ENCODE measurements at regions not wholly inside any gene's neighbourhood (a gene's known extent, or its start where the extent isn't known, plus 50 kb on each side); places are given as distances from the start of the nearest gene placed in this dataset.
A peak's percentile ranks its signal among the peaks of the same experiment; 100 is the strongest.

DNA sequence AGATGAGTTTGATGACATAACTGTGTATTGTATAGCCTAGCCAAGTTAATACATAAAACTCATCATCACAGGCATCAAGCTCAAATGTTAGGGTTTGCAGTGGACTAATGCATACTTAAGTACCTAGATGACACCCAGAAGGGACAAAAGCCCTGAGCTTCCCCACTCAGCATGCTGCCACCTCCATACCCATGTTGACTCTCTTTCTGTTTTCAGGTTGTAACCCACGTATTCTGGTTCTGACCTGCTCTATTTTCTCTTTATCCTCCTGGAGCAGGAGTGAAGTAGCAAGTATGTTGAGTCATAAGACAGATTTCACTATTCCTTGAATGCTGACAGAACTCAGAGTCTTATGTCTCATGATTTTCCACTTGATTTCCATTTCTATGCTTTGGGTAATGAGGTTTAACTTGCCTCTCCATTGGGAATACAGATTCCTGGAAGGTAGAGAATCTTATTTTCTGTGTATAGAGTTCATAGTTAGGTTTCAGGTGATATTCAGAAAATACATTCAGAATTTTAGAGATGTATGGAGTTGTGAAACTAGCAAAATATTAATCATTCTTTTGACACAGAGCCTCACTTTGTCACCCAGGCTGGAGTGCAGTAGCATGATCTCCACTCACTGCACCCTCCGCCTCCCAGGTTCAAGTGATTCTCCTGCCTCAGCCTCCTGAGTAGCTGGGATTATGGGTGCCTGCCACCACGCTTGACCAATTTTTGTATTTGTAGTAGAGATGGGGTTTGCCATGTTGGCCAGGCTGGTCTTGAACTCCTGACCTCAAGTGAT, 122.5 kb upstream of the KCNJ15 start:
- no peak for TF ChIP-seq CTCF (IDR thresholded peaks at IDR 0.05)
- ATAC-seq (ENCODE audit: low FRiP score) = no peak
- no peak for DNase-seq (ENCODE audit: low spot score)

- TF ChIP-seq CTCF (IDR thresholded peaks at IDR 0.05) = no peak
- DNase-seq (ENCODE audit: low spot score) = no peak
- peak; percentile 68 for ATAC-seq (ENCODE audit: low FRiP score)
Observed at GRCh38 chr21:38136201-38136600, 120.6 kb upstream of the KCNJ15 start.

GRCh38 chr21:38139380-38140168, 117.2 kb upstream of the KCNJ15 start:
- no peak for TF ChIP-seq CTCF (IDR thresholded peaks at IDR 0.05)
- DNase-seq (ENCODE audit: low spot score) (no peak), ATAC-seq (ENCODE audit: low FRiP score) (peak; percentile 39)

DNA sequence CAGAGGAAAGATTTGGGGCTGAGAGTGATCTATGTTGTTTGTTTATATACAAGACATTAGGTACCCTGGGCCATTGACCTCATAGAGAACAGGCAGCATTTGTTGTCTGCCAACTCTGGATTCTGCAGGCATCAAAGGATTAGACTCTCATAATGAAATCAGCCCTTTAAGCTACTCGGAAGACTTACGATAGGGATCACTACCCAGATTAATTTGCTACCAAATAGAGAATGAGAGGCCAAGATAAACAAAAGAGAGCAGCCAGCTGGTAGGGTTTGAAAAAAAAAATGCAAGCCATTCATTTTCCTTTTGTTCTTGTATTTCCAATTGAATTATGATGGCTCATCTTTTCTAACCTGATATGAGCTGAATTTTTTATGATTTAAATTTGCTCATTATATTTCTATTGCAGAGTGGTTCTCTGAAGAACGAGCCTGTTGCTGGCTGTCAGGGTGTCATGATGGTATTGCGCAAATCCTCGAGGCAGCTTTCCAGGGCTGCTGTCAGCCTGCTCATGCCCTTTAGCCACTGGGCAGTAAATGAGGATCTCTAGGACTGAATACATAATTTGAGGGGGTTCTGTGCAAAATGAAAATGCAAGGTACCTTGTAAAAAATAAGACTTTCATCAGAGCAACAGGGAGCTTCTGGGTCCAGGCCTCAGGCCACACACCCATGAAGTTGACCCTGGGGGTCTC, 116.4 kb upstream of the KCNJ15 start:
- TF ChIP-seq CTCF (IDR thresholded peaks at IDR 0.05) = no peak
- ATAC-seq (ENCODE audit: low FRiP score) (peak; percentile 45), DNase-seq (ENCODE audit: low spot score) (peak; percentile 29)

DNA sequence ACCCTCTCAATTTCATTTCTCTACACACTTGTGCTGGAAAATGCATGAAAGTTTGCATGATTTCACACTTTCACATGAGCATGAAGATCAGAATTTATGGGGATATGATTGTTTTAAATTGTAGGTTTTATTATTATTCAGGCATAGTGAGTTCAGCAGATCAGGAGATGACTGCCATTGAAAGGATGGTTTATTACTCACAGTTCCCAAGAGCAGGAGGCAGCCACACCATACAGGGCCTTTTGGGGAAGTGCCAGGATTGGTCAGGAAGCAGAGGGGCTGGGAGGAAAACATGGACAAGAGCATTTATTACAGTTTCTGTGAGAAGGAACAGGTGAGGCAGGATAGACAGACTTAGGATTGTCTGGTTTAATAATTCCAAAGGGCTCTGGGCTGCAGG, 114.6 kb upstream of the KCNJ15 start:
- no peak for DNase-seq (ENCODE audit: low spot score)
- ATAC-seq (ENCODE audit: low FRiP score) = no peak
- TF ChIP-seq CTCF (IDR thresholded peaks at IDR 0.05) = no peak

DNA sequence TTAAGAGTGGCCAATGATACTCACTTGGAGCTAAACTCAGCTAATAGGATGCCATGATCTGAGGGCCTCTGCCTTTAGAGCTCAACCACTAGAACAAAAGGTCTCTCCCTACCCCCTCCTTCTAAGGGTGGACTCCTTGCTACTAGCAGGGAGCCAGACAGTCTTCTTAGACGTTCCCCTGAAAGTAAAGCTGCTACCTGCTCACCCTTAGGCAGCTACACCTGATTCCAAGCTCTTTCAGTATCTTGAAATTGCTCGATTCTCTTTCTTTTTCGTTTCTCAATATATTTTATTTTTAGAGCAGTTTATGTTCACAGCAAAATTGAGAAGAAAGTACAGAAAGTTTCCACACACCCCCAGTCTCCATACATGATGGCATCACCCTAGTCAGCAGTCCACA, 112.6 kb upstream of the KCNJ15 start:
- no peak for ATAC-seq (ENCODE audit: low FRiP score)
- no peak for DNase-seq (ENCODE audit: low spot score)
- TF ChIP-seq CTCF (IDR thresholded peaks at IDR 0.05) = no peak
